ENCODE measurements at regions not wholly inside any gene's neighbourhood (a gene's known extent, or its start where the extent isn't known, plus 50 kb on each side); places are given as distances from the start of the nearest gene placed in this dataset.

DNA sequence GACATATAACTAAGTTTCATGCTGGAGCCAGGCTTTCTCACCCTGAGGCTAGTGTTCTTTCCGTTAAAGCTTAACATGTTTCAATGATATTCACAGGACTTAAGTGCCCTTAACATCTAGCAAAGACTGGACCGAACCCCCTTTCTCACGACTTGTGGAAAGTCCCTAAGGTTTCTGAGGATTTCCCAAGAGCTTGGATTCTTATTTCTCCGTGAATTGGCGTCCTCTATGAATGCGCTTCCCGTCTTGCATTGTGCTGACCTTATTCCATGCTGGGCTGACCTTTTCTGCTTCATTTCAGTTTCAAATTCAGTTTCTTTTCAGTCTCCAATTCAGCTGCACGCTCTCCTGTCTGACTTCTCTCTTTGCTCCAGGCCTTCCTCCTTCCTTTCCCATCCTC, 206.4 kb downstream of the HS3ST3A1 start:
- Mint-ChIP-seq H3K27ac (no peak overlapping the region), H3K4me1 (no peaks in the 10 kb centered on the region), H3K27me3 (no peaks in the 10 kb centered on the region), H3K9me3 (ENCODE audit: insufficient read depth) (peaks cover 2% of the 10 kb centered on the region), H3K4me3 (no peak overlapping the region)
- 93% methylated on average over 8 of the region's 8 CpGs for WGBS (ENCODE audit: insufficient coverage)
- H3K27ac ChIP-seq (ENCODE audit: low read length in 2 of 2): no peak overlapping the region
- ChIA-PET POLR2A (no interaction called here), CTCF (no interaction called here)
- H4K20me1 ChIP-seq (ENCODE audit: control insufficient read depth, insufficient read depth, low read length, poor library complexity, severe bottlenecking): no peaks in the 10 kb centered on the region
- no peaks in the 10 kb centered on the region for H3K27me3 ChIP-seq (replicated peaks in 1 of 4; ENCODE audit: control extremely low read depth in 1 of 4, control insufficient read depth in 3 of 4, insufficient read depth in 4 of 4, low read length in 3 of 4)
- intact Hi-C loops (cut with micrococcal nuclease): no loop called here
- no peak for DNase-seq
- H3K9ac ChIP-seq (ENCODE audit: low read length): no peak overlapping the region
- no peak for ATAC-seq (ENCODE audit: low read depth)
- no peak overlapping the region for H3K4me2 ChIP-seq (replicated peaks; ENCODE audit: low read depth, low read length, poor library complexity, severe bottlenecking)
- no peaks in the 10 kb centered on the region for H3K79me2 ChIP-seq (ENCODE audit: control insufficient read depth, insufficient read depth, low read length)
- H3K9me3 ChIP-seq (ENCODE audit: control extremely low read depth in 1 of 3, control insufficient read depth in 2 of 3, insufficient read depth in 1 of 3, low read length in 2 of 3): no peaks in the 10 kb centered on the region
- no peaks in the 10 kb centered on the region for H3K4me1 ChIP-seq (ENCODE audit: control insufficient read depth in 2 of 2, insufficient read depth in 2 of 2, low read length in 2 of 2)
- no peaks in the 10 kb centered on the region for H3K36me3 ChIP-seq (replicated peaks in 1 of 2; ENCODE audit: control extremely low read depth in 1 of 2, control insufficient read depth in 1 of 2, extremely low read depth in 1 of 2, insufficient read depth in 2 of 2, low read length in 1 of 2)
- no peak overlapping the region for H3K4me3 ChIP-seq (ENCODE audit: control extremely low read depth in 1 of 5, extremely low read depth in 1 of 5, insufficient read depth in 1 of 5, low read depth in 2 of 5, low read length in 4 of 5)
- TF ChIP-seq EZH2 (IDR thresholded peaks at IDR 0.05; ENCODE audit: borderline replicate concordance, insufficient read depth, low read depth, low read length, poor library complexity, severe bottlenecking): no peak
- TF ChIP-seq, protein P1, sequence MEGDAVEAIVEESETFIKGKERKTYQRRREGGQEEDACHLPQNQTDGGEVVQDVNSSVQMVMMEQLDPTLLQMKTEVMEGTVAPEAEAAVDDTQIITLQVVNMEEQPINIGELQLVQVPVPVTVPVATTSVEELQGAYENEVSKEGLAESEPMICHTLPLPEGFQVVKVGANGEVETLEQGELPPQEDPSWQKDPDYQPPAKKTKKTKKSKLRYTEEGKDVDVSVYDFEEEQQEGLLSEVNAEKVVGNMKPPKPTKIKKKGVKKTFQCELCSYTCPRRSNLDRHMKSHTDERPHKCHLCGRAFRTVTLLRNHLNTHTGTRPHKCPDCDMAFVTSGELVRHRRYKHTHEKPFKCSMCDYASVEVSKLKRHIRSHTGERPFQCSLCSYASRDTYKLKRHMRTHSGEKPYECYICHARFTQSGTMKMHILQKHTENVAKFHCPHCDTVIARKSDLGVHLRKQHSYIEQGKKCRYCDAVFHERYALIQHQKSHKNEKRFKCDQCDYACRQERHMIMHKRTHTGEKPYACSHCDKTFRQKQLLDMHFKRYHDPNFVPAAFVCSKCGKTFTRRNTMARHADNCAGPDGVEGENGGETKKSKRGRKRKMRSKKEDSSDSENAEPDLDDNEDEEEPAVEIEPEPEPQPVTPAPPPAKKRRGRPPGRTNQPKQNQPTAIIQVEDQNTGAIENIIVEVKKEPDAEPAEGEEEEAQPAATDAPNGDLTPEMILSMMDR (IDR thresholded peaks at IDR 0.05): no peak
- no peak overlapping the region for H2AFZ ChIP-seq (ENCODE audit: insufficient read depth, low read depth, low read length, poor library complexity, severe bottlenecking)

DNA sequence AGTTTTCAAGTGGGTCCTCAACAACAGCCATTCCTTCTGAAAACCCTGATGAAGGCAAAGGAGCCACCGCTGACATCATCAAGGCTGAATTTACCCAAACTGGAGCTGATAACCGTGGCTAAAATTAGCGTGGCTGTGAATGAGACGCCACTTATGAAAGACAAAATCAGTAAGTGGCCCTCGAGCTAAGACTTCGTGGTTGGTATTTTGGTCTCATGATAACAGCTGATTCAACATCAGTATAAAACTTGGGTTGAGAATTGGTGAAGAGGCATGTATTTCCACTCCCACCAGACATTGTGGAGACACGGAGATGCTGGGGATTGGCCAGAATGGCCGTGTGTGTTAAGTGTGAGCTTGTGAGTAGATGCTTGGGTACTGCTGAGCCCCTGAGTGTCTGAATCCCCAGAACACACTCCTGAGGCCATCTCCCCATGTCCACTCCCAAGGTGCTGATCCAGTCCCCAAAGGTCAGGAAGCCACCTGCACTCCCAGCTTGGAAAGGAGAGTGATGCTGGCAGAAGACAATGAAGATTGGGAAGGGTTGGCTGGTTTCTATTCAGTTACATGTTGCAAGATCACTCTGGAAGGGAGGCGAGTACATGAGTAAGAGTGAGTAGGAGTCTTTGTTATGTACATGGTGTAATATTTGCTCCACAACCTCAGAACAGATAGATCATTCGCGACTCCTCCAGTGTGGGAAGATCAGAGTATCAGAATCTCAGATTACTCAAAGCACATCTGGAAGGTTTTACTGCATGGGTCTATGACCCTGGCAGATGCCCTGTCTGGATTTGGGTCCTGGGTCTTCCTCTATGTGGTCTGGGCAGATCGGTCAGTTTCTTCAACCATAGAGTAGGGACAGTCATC, 207.7 kb downstream of the HS3ST3A1 start:
- no peaks in the 10 kb centered on the region for H3K4me1 Mint-ChIP-seq

More for the DNA sequence above, 207.7 kb downstream of the HS3ST3A1 start:
- ChIA-PET CTCF (no interaction called here), POLR2A (no interaction called here)
- no peaks in the 10 kb centered on the region for H4K20me1 ChIP-seq (ENCODE audit: control insufficient read depth, insufficient read depth, low read length, poor library complexity, severe bottlenecking)
- H3K9me3 Mint-ChIP-seq (ENCODE audit: insufficient read depth): peaks cover 2% of the 10 kb centered on the region
- H3K4me3 ChIP-seq (ENCODE audit: control extremely low read depth in 1 of 5, extremely low read depth in 1 of 5, insufficient read depth in 1 of 5, low read depth in 2 of 5, low read length in 4 of 5): no peak overlapping the region
- TF ChIP-seq, protein P1 (IDR thresholded peaks at IDR 0.05): no peak
- TF ChIP-seq EZH2 (IDR thresholded peaks at IDR 0.05; ENCODE audit: borderline replicate concordance, insufficient read depth, low read depth, low read length, poor library complexity, severe bottlenecking): no peak
- H3K4me2 ChIP-seq (replicated peaks; ENCODE audit: low read depth, low read length, poor library complexity, severe bottlenecking): no peak overlapping the region
- ATAC-seq (ENCODE audit: low read depth) (no peak), DNase-seq (no peak)
- no peaks in the 10 kb centered on the region for H3K9me3 ChIP-seq (ENCODE audit: control extremely low read depth in 1 of 3, control insufficient read depth in 2 of 3, insufficient read depth in 1 of 3, low read length in 2 of 3)
- WGBS (ENCODE audit: insufficient coverage): 99% methylated on average over 9 of the region's 12 CpGs
- H3K79me2 ChIP-seq (ENCODE audit: control insufficient read depth, insufficient read depth, low read length): no peaks in the 10 kb centered on the region
- no peak overlapping the region for H3K27ac ChIP-seq (ENCODE audit: low read length in 2 of 2)
- no peaks in the 10 kb centered on the region for H3K4me1 ChIP-seq (ENCODE audit: control insufficient read depth in 2 of 2, insufficient read depth in 2 of 2, low read length in 2 of 2)
- no peaks in the 10 kb centered on the region for H3K27me3 Mint-ChIP-seq
- H3K27ac Mint-ChIP-seq: no peak overlapping the region
- no peaks in the 10 kb centered on the region for H3K36me3 ChIP-seq (replicated peaks in 1 of 2; ENCODE audit: control extremely low read depth in 1 of 2, control insufficient read depth in 1 of 2, extremely low read depth in 1 of 2, insufficient read depth in 2 of 2, low read length in 1 of 2)
- H3K27me3 ChIP-seq (replicated peaks in 1 of 4; ENCODE audit: control extremely low read depth in 1 of 4, control insufficient read depth in 3 of 4, insufficient read depth in 4 of 4, low read length in 3 of 4): no peaks in the 10 kb centered on the region
- intact Hi-C loops (cut with micrococcal nuclease): no loop called here
- H3K4me3 Mint-ChIP-seq: no peak overlapping the region
- H2AFZ ChIP-seq (ENCODE audit: insufficient read depth, low read depth, low read length, poor library complexity, severe bottlenecking): no peak overlapping the region
- H3K9ac ChIP-seq (ENCODE audit: low read length): no peak overlapping the region
